HFFc6 (cell line): ENCODE measurements at regions not wholly inside any gene's neighbourhood (a gene's known extent, or its start where the extent isn't known, plus 50 kb on each side); places are given as distances from the start of the nearest gene placed in this dataset.
A peak's percentile ranks its signal among the peaks of the same experiment; 100 is the strongest.

Source experiments
- DNase-seq: peaks from one replicate; pipeline ENCODE4 v3.0.0-alpha.2; 2018
- H3K27ac Mint-ChIP-seq: 2 replicates; pipeline ENCODE4 v1.8.0; 2020; ENCODE audit warnings: mild to moderate bottlenecking, mixed read lengths
- H3K27me3 Mint-ChIP-seq: 2 replicates; pipeline ENCODE4 v1.8.0; 2021; ENCODE audit warnings: mild to moderate bottlenecking, moderate library complexity, mixed read lengths; ENCODE audit not compliant: insufficient read depth
- H3K36me3 Mint-ChIP-seq: 2 replicates; pipeline ENCODE4 v1.8.0; 2021; ENCODE audit warnings: low read depth, mixed read lengths
- H3K4me1 Mint-ChIP-seq: 2 replicates; pipeline ENCODE4 v1.8.0; 2020; ENCODE audit warnings: low read depth, mixed read lengths
- H3K4me3 Mint-ChIP-seq: 2 replicates; pipeline ENCODE4 v1.8.0; 2020; ENCODE audit warnings: mild to moderate bottlenecking, moderate library complexity, mixed read lengths
- H3K9me3 Mint-ChIP-seq: 2 replicates; pipeline ENCODE4 v1.8.0; 2020; ENCODE audit warnings: mild to moderate bottlenecking, mixed read lengths
- CTCF ChIP-seq: fragments of 200-600 bp; sonication (generic); IDR thresholded peaks from 2 replicates; pipeline ENCODE4 v1.5.0; 2021; ENCODE audit warnings: antibody characterized with exemption, mild to moderate bottlenecking

- Mint-ChIP-seq H3K9me3 (no peaks in the 10 kb centered on the region), H3K27ac (no peak overlapping the region), H3K4me3 (no peak overlapping the region), H3K27me3 (no peaks in the 10 kb centered on the region; the same call in 1 of the 2 replicates), H3K4me1 (peaks cover 45% of the 10 kb centered on the region), H3K36me3 (peaks cover 10% of the 10 kb centered on the region; the same call in 1 of the 2 replicates)
- no peak for DNase-seq
- TF ChIP-seq CTCF: no peak
Measured at GRCh38 chr12:105931762-105932570, 206.8 kb downstream of the NUAK1 start.

GRCh38 chr12:105933671-105934665 is 204.8 kb downstream of the NUAK1 start:
- no peak for TF ChIP-seq CTCF
- Mint-ChIP-seq H3K27ac (peak overlapping the region; percentile 56), H3K4me3 (peak overlapping the region; percentile 43), H3K9me3 (no peaks in the 10 kb centered on the region), H3K27me3 (no peaks in the 10 kb centered on the region), H3K4me1 (peaks cover 53% of the 10 kb centered on the region), H3K36me3 (no peaks in the 10 kb centered on the region)
- DNase-seq: peak; percentile 96

GRCh38 chr12:105935106-105935505 is 203.6 kb downstream of the NUAK1 start:
- TF ChIP-seq CTCF: no peak
- no peaks in the 10 kb centered on the region for H3K36me3 Mint-ChIP-seq
- no peak overlapping the region for H3K4me3 Mint-ChIP-seq
- H3K4me1 Mint-ChIP-seq: peaks cover 59% of the 10 kb centered on the region
- H3K27me3 Mint-ChIP-seq: no peaks in the 10 kb centered on the region
- DNase-seq: no peak
- H3K27ac Mint-ChIP-seq: no peak overlapping the region
- H3K9me3 Mint-ChIP-seq: no peaks in the 10 kb centered on the region

- H3K27ac Mint-ChIP-seq: no peak overlapping the region
- H3K4me1 Mint-ChIP-seq: peaks cover 59% of the 10 kb centered on the region
- peak; percentile 21 for DNase-seq
- TF ChIP-seq CTCF: no peak
- no peak overlapping the region for H3K4me3 Mint-ChIP-seq
- no peaks in the 10 kb centered on the region for H3K9me3 Mint-ChIP-seq
- no peaks in the 10 kb centered on the region for H3K36me3 Mint-ChIP-seq
- peaks cover 1% of the 10 kb centered on the region; the same call in 1 of the 2 replicates for H3K27me3 Mint-ChIP-seq
Measured at GRCh38 chr12:105935981-105936380, 202.8 kb downstream of the NUAK1 start.

GRCh38 chr12:105936496-105936895 is 202.3 kb downstream of the NUAK1 start:
- H3K36me3 Mint-ChIP-seq: no peaks in the 10 kb centered on the region
- peaks cover 1% of the 10 kb centered on the region; the same call in 1 of the 2 replicates for H3K27me3 Mint-ChIP-seq
- H3K27ac Mint-ChIP-seq: no peak overlapping the region
- H3K4me1 Mint-ChIP-seq: peaks cover 59% of the 10 kb centered on the region
- H3K4me3 Mint-ChIP-seq: no peak overlapping the region
- no peak for DNase-seq
- TF ChIP-seq CTCF: no peak
- H3K9me3 Mint-ChIP-seq: no peaks in the 10 kb centered on the region
